ENCODE measurements at regions not wholly inside any gene's neighbourhood (a gene's known extent, or its start where the extent isn't known, plus 50 kb on each side); places are given as distances from the start of the nearest gene placed in this dataset.

DNA sequence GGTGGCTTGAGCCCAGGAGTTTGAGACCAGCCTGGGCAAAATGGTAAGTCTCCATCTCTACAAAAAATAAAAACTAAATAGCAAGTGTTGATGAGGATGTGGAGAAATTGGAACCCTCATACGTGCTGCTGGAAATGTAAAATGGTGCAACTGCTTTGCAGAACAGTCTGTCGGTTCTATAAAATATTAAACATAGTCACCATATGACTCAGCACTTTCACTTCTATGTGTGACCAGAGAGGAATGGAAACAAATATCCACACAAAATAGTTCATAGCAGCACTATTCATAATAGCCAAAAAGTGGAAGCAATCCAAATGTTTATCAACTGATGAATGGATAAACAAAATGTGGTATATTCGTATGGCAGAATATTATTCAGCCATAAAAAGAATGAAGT is 60.8 kb upstream of the FMR1 start:
- Histone ChIP-seq H3K27ac (ENCODE audit: low read length) (no peak overlapping the region), H3K4me3 (ENCODE audit: low read depth in 2 of 2, low read length in 2 of 2) (no peak overlapping the region), H3K9me3 (ENCODE audit: control insufficient read depth, insufficient read depth, low read depth, low read length) (no peaks in the 10 kb centered on the region), H3K27me3 (ENCODE audit: control insufficient read depth, insufficient read depth, low read length) (no peaks in the 10 kb centered on the region), H3K36me3 (ENCODE audit: control insufficient read depth, insufficient read depth, low read length) (no peaks in the 10 kb centered on the region), H3K4me1 (ENCODE audit: control insufficient read depth, insufficient read depth, low read length) (no peaks in the 10 kb centered on the region)
- in situ Hi-C loops (cut with HindIII; ENCODE audit: low pct_unique_long_range_greater_than_20kb, low sequenced_read_pairs) (no loop called here), intact Hi-C loops (cut with micrococcal nuclease; ENCODE audit: unreplicated experiment) (no loop called here)
- ATAC-seq (no peak), DNase-seq (ENCODE audit: low read depth, low spot score) (no peak)
- TF ChIP-seq POLR2AphosphoS5 (IDR thresholded peaks at IDR 0.05; ENCODE audit: low read depth, low read length): no peak
- TF ChIP-seq, protein P1, sequence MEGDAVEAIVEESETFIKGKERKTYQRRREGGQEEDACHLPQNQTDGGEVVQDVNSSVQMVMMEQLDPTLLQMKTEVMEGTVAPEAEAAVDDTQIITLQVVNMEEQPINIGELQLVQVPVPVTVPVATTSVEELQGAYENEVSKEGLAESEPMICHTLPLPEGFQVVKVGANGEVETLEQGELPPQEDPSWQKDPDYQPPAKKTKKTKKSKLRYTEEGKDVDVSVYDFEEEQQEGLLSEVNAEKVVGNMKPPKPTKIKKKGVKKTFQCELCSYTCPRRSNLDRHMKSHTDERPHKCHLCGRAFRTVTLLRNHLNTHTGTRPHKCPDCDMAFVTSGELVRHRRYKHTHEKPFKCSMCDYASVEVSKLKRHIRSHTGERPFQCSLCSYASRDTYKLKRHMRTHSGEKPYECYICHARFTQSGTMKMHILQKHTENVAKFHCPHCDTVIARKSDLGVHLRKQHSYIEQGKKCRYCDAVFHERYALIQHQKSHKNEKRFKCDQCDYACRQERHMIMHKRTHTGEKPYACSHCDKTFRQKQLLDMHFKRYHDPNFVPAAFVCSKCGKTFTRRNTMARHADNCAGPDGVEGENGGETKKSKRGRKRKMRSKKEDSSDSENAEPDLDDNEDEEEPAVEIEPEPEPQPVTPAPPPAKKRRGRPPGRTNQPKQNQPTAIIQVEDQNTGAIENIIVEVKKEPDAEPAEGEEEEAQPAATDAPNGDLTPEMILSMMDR (IDR thresholded peaks at IDR 0.05): no peak
- TF ChIP-seq TCF7L2 (IDR thresholded peaks at IDR 0.05; ENCODE audit: low read depth, low read length): no peak
- TF ChIP-seq SIN3A (IDR thresholded peaks at IDR 0.05; ENCODE audit: borderline replicate concordance, insufficient read depth, low read depth, low read length): no peak
- TF ChIP-seq, protein P2, sequence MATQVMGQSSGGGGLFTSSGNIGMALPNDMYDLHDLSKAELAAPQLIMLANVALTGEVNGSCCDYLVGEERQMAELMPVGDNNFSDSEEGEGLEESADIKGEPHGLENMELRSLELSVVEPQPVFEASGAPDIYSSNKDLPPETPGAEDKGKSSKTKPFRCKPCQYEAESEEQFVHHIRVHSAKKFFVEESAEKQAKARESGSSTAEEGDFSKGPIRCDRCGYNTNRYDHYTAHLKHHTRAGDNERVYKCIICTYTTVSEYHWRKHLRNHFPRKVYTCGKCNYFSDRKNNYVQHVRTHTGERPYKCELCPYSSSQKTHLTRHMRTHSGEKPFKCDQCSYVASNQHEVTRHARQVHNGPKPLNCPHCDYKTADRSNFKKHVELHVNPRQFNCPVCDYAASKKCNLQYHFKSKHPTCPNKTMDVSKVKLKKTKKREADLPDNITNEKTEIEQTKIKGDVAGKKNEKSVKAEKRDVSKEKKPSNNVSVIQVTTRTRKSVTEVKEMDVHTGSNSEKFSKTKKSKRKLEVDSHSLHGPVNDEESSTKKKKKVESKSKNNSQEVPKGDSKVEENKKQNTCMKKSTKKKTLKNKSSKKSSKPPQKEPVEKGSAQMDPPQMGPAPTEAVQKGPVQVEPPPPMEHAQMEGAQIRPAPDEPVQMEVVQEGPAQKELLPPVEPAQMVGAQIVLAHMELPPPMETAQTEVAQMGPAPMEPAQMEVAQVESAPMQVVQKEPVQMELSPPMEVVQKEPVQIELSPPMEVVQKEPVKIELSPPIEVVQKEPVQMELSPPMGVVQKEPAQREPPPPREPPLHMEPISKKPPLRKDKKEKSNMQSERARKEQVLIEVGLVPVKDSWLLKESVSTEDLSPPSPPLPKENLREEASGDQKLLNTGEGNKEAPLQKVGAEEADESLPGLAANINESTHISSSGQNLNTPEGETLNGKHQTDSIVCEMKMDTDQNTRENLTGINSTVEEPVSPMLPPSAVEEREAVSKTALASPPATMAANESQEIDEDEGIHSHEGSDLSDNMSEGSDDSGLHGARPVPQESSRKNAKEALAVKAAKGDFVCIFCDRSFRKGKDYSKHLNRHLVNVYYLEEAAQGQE (IDR thresholded peaks at IDR 0.05; ENCODE audit: insufficient read depth in 1 of 2, low read depth in 2 of 2, low read length in 1 of 2): no peak
- CTCF ChIA-PET: no interaction called here
- POLR2A ChIA-PET: no interaction called here
- no TSS peak for BruUV-seq (replicated peaks)

DNA sequence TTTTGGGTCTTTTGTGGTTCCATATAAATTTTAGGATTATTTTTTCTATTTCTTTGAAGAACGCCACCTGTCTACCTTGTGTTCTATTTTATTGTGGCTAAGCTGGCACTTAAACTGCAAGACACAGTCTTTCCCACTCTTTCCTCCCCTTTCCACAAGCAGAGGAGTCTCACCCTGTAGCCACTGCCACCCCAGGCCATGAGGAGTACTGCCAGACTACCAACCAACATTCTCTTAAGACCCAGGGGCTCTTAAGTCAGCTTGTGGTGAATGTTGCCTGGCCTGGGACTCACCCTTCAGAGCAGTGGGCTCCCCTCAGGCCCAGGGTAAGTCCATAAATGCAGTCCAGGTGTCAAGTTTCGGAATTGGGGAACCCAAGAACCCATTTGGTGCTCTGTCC is 58.0 kb upstream of the FMR1 start:
- TF ChIP-seq POLR2AphosphoS5 (IDR thresholded peaks at IDR 0.05; ENCODE audit: low read depth, low read length): no peak
- no peak for TF ChIP-seq SIN3A (IDR thresholded peaks at IDR 0.05; ENCODE audit: borderline replicate concordance, insufficient read depth, low read depth, low read length)
- TF ChIP-seq, protein P2 (IDR thresholded peaks at IDR 0.05; ENCODE audit: insufficient read depth in 1 of 2, low read depth in 2 of 2, low read length in 1 of 2): no peak
- TF ChIP-seq TCF7L2 (IDR thresholded peaks at IDR 0.05; ENCODE audit: low read depth, low read length): no peak
- TF ChIP-seq, protein P1 (IDR thresholded peaks at IDR 0.05): no peak
- H3K27me3 ChIP-seq (ENCODE audit: control insufficient read depth, insufficient read depth, low read length): no peaks in the 10 kb centered on the region
- no peaks in the 10 kb centered on the region for H3K36me3 ChIP-seq (ENCODE audit: control insufficient read depth, insufficient read depth, low read length)
- H3K27ac ChIP-seq (ENCODE audit: low read length): no peak overlapping the region
- no peaks in the 10 kb centered on the region for H3K9me3 ChIP-seq (ENCODE audit: control insufficient read depth, insufficient read depth, low read depth, low read length)
- in situ Hi-C loops (cut with HindIII; ENCODE audit: low pct_unique_long_range_greater_than_20kb, low sequenced_read_pairs) (no loop called here), intact Hi-C loops (cut with micrococcal nuclease; ENCODE audit: unreplicated experiment) (no loop called here)
- ChIA-PET CTCF (no interaction called here), POLR2A (no interaction called here)
- BruUV-seq (replicated peaks): no TSS peak
- no peak overlapping the region for H3K4me3 ChIP-seq (ENCODE audit: low read depth in 2 of 2, low read length in 2 of 2)
- DNase-seq (ENCODE audit: low read depth, low spot score) (no peak), ATAC-seq (no peak)
- H3K4me1 ChIP-seq (ENCODE audit: control insufficient read depth, insufficient read depth, low read length): no peaks in the 10 kb centered on the region

Measured in Panc1 (cell line).